HCT116 (cell line): ENCODE measurements at regions not wholly inside any gene's neighbourhood (a gene's known extent, or its start where the extent isn't known, plus 50 kb on each side); places are given as distances from the start of the nearest gene placed in this dataset.

ENCODE experiments used
- ATAC-seq: fragments of 200-7000 bp; cut with Tn5 transposase; 2 replicates; pipeline ENCODE4 v1.9.1; 2020; ENCODE audit warnings: mild to moderate bottlenecking, moderate library complexity
- BruUV-seq: library from RNA; stranded (reverse); fragments of 400-500 nt; replicated peaks from 2 replicates; lab custom pipeline; 2021; lab: Mats Ljungman, UMichigan
- CTCF ChIA-PET: fragments of 300-600 bp; sonication (Branson Sonifier 250); formaldehyde crosslinking; loops from one replicate; lab custom pipeline; 2021; ENCODE audit warnings: antibody characterized with exemption; lab: Charles Lee
- POLR2A ChIA-PET: fragments of 300-600, 350-600 bp; sonication (Branson Sonifier 250); formaldehyde crosslinking; loops from one replicate; lab custom pipeline; 2021; ENCODE audit warnings: antibody characterized with exemption; lab: Charles Lee
- RAD21 ChIA-PET, 2 experiments: fragments of 300-600 bp; sonication (Branson Sonifier 250); formaldehyde crosslinking; loops; one replicate each; lab custom pipeline; 2023; ENCODE audit warnings: low total read pairs in 2 of 2; ENCODE audit not compliant: uncharacterized antibody in 2 of 2, unreplicated experiment in 2 of 2, low non-redundant PET in 1 of 2; lab: Charles Lee
- DNase-seq: peaks from one replicate; pipeline ENCODE4 v3.0.0-alpha.2; 2010; ENCODE audit warnings: low read depth, low spot score
- H2AFZ ChIP-seq: fragments of 200-600 bp; shearing (Covaris generic), sonication (generic); 2 replicates; pipeline ENCODE4 v1.6.1; 2017; ENCODE audit warnings: low read depth, mixed run types, mixed read lengths, antibody characterized with exemption, low read length; ENCODE audit not compliant: poor library complexity, severe bottlenecking
- H3K27ac ChIP-seq: 2 replicates; pipeline ENCODE4 v1.5.1; 2012; ENCODE audit warnings: low read depth, low read length
- H3K27me3 ChIP-seq: fragments of 200-600 bp; sonication (generic); 2 replicates; pipeline ENCODE4 v1.6.1; 2016; ENCODE audit warnings: mixed run types, low read length, mixed read lengths; ENCODE audit not compliant: insufficient read depth
- H3K36me3 ChIP-seq, 2 experiments: fragments of 200-500 bp in 1 of 2; fragments of 200-600 bp in 1 of 2; sonication (Bioruptor generic) in 1 of 2; sonication (generic) in 1 of 2; 2 replicates each; pipeline versions ENCODE4 v1.5.1 to v1.6.1; 2014 to 2016; ENCODE audit warnings: low read length in 2 of 2, inconsistent platforms in 1 of 2, mixed read lengths in 1 of 2, mixed run types in 1 of 2; ENCODE audit not compliant: insufficient read depth in 2 of 2, control insufficient read depth in 1 of 2
- H3K4me1 ChIP-seq, 2 experiments: fragments of 200-600 bp in 1 of 2; sonication (generic) in 1 of 2; 2 replicates each; pipeline versions ENCODE4 v1.5.1 to v1.6.1; 2012 to 2017; ENCODE audit warnings: low read length in 2 of 2, inconsistent platforms in 1 of 2, mild to moderate bottlenecking in 1 of 2, mixed read lengths in 1 of 2, mixed run types in 1 of 2, moderate library complexity in 1 of 2; ENCODE audit not compliant: insufficient read depth in 2 of 2, control insufficient read depth in 1 of 2
- H3K4me2 ChIP-seq: fragments of 200-600 bp; sonication (generic); 2 replicates; pipeline ENCODE4 v1.6.1; 2017; ENCODE audit warnings: mixed run types, low read length, mixed read lengths
- H3K4me3 ChIP-seq, 2 experiments: fragments of 200-600 bp in 1 of 2; sonication (generic) in 1 of 2; replicated peaks in 1 of 2; 2 replicates each; pipeline ENCODE4 v1.5.1; 2011 to 2016; ENCODE audit warnings: low read length in 2 of 2, control low read depth in 1 of 2, low read depth in 1 of 2, mild to moderate bottlenecking in 1 of 2, mixed read lengths in 1 of 2, mixed run types in 1 of 2
- H3K79me2 ChIP-seq: fragments of 200-600 bp; sonication (generic); 2 replicates; pipeline ENCODE4 v1.6.1; 2017; ENCODE audit warnings: mild to moderate bottlenecking, mixed run types, low read length, moderate library complexity, mixed read lengths; ENCODE audit not compliant: insufficient read depth
- H3K9ac ChIP-seq: fragments of 200-600 bp; sonication (generic); 2 replicates; pipeline ENCODE4 v1.6.1; 2016; ENCODE audit warnings: low read length, mixed read lengths
- H3K9me2 ChIP-seq: fragments of 200-600 bp; sonication (generic), shearing (Covaris generic); 2 replicates; pipeline ENCODE4 v1.6.1; 2017; ENCODE audit warnings: mixed run types, mild to moderate bottlenecking, moderate library complexity; ENCODE audit not compliant: insufficient read depth
- H3K9me3 ChIP-seq, 2 experiments: fragments of 200-500 bp in 1 of 2; fragments of 200-600 bp in 1 of 2; sonication (Bioruptor generic) in 1 of 2; sonication (generic) in 1 of 2; 2 replicates each; pipeline ENCODE4 v1.6.1; 2014 to 2017; ENCODE audit warnings: low read length in 2 of 2, mixed read lengths in 2 of 2, inconsistent platforms in 1 of 2, low read depth in 1 of 2, mild to moderate bottlenecking in 1 of 2, mixed run types in 1 of 2, moderate library complexity in 1 of 2; ENCODE audit not compliant: control insufficient read depth in 1 of 2, insufficient read depth in 1 of 2
- H4K20me1 ChIP-seq: fragments of 200-600 bp; sonication (generic), shearing (Covaris generic); 2 replicates; pipeline ENCODE4 v1.6.1; 2017; ENCODE audit warnings: mixed run types, mild to moderate bottlenecking, moderate library complexity; ENCODE audit not compliant: insufficient read depth
- ATF3 ChIP-seq: IDR thresholded peaks from 2 replicates; pipeline ENCODE4 v1.6.1; 2012
- CEBPB ChIP-seq: IDR thresholded peaks from 2 replicates; pipeline ENCODE4 v1.6.1; 2012; ENCODE audit warnings: low read depth
- EZH2phosphoT487 ChIP-seq: fragments of 200-600 bp; IDR thresholded peaks from 2 replicates; pipeline ENCODE4 v1.6.1; 2018; ENCODE audit warnings: antibody characterized with exemption, borderline replicate concordance
- JUND ChIP-seq: IDR thresholded peaks from 2 replicates; pipeline ENCODE4 v1.6.1; 2012
- MAX ChIP-seq: IDR thresholded peaks from 2 replicates; pipeline ENCODE4 v1.6.1; 2012
- POLR2A ChIP-seq: IDR thresholded peaks from 2 replicates; pipeline ENCODE4 v1.7.0; 2011; ENCODE audit warnings: borderline replicate concordance; ENCODE audit not compliant: insufficient read depth, insufficient read length; ENCODE audit errors: extremely low read depth
- POLR2AphosphoS5 ChIP-seq: IDR thresholded peaks from 2 replicates; pipeline ENCODE4 v1.6.1; 2011; ENCODE audit warnings: mild to moderate bottlenecking, low read depth, low read length, moderate library complexity
- REST ChIP-seq: IDR thresholded peaks from 2 replicates; pipeline ENCODE4 v1.6.1; 2012; ENCODE audit warnings: low read depth
- SP1 ChIP-seq: IDR thresholded peaks from 2 replicates; pipeline ENCODE4 v1.6.1; 2012; ENCODE audit warnings: low read depth
- YY1 ChIP-seq: IDR thresholded peaks from 2 replicates; pipeline ENCODE4 v1.6.1; 2011; ENCODE audit warnings: low read length, low read depth, moderate library complexity, mild to moderate bottlenecking; ENCODE audit not compliant: insufficient replicate concordance; ENCODE audit errors: extremely low read depth
- ZBTB33 ChIP-seq: IDR thresholded peaks from 2 replicates; pipeline ENCODE4 v1.6.1; 2011; ENCODE audit warnings: mild to moderate bottlenecking, low read length, moderate library complexity; ENCODE audit not compliant: insufficient replicate concordance; ENCODE audit errors: extremely low read depth
- ZFX ChIP-seq: fragments of 450-650 bp; IDR thresholded peaks from 2 replicates; pipeline ENCODE4 v1.6.1; 2017
- ZNF274 ChIP-seq: fragments of 200-500 bp; sonication (Bioruptor generic); IDR thresholded peaks from 2 replicates; pipeline ENCODE4 v1.6.1; 2014; ENCODE audit warnings: mild to moderate bottlenecking, low read depth, low read length, inconsistent platforms
- intact Hi-C: fragments of 100-400 bp; cut with micrococcal nuclease; formaldehyde crosslinking; loops from 2 replicates; pipeline ENCODE4 v1.10.0; 2022

- intact Hi-C loops, result no loop called here
- no TSS peak for BruUV-seq
- CTCF ChIA-PET, result no interaction called here
- H3K27ac ChIP-seq, result no peak overlapping the region
- DNase-seq (no peak), ATAC-seq (no peak)
- no peaks in the 10 kb centered on the region for H4K20me1 ChIP-seq
- no peaks in the 10 kb centered on the region for H3K9me2 ChIP-seq
- peaks cover 12% of the 10 kb centered on the region for H3K27me3 ChIP-seq
- POLR2A ChIA-PET, result no interaction called here
- H2AFZ ChIP-seq, result no peak overlapping the region
- no peaks in the 10 kb centered on the region for H3K79me2 ChIP-seq
- no peak overlapping the region for H3K4me2 ChIP-seq
- H3K36me3 ChIP-seq, result no peaks in the 10 kb centered on the region
- no peaks in the 10 kb centered on the region for H3K9me3 ChIP-seq
- RAD21 ChIA-PET, result no interaction called here
- no peak overlapping the region for H3K4me3 ChIP-seq
- TF ChIP-seq YY1 (no peak), CEBPB (no peak), SP1 (no peak)
- H3K4me1 ChIP-seq, result peaks cover 0 to 10% of the 10 kb centered on the region in 2 experiments; a peak in 1 of 4 replicates
- no peak overlapping the region for H3K9ac ChIP-seq
Observed at GRCh38 chr17:14007951-14008350, 61.4 kb upstream of the COX10 start.

GRCh38 chr17:14011036-14011692 is 58.1 kb upstream of the COX10 start:
- no peak for DNase-seq
- no TSS peak for BruUV-seq

More at GRCh38 chr17:14011036-14011692, 58.1 kb upstream of the COX10 start:
- Histone ChIP-seq H3K27me3 (peaks cover 12% of the 10 kb centered on the region), H3K9me3 (no peaks in the 10 kb centered on the region), H4K20me1 (no peaks in the 10 kb centered on the region), H3K9me2 (no peaks in the 10 kb centered on the region), H3K27ac (no peak overlapping the region), H3K9ac (no peak overlapping the region), H2AFZ (no peak overlapping the region), H3K36me3 (no peaks in the 10 kb centered on the region), H3K4me3 (no peak overlapping the region), H3K4me1 (no peaks in the 10 kb centered on the region), H3K79me2 (no peaks in the 10 kb centered on the region), H3K4me2 (no peak overlapping the region)
- TF ChIP-seq JUND (no peak), POLR2AphosphoS5 (no peak), MAX (no peak), ZFX (no peak), EZH2phosphoT487 (no peak), YY1 (no peak), ZNF274 (no peak), POLR2A (no peak), ZBTB33 (no peak), ATF3 (no peak), REST (no peak), CEBPB (no peak)
- CTCF ChIA-PET, result no interaction called here
- POLR2A ChIA-PET, result no interaction called here
- intact Hi-C loops, result no loop called here
- RAD21 ChIA-PET, result no interaction called here
- ATAC-seq, result no peak
